Transverse colon (tissue), 4 donors: ENCODE measurements at regions not wholly inside any gene's neighbourhood (a gene's known extent, or its start where the extent isn't known, plus 50 kb on each side); places are given as distances from the start of the nearest gene placed in this dataset.

ENCODE experiments used
- CTCF ChIP-seq, 5 experiments: fragments of 200-600 bp in 3 of 5; fragments of 450-650 bp in 2 of 5; sonication (generic) in 3 of 5; IDR thresholded peaks; 1 replicate in 2 of 5; 2 replicates in 3 of 5; pipeline ENCODE4 v1.5.1; 2016 to 2017; ENCODE audit warnings: antibody characterized with exemption in 5 of 5, inconsistent platforms in 3 of 5, mild to moderate bottlenecking in 2 of 5, moderate library complexity in 1 of 5
- POLR2AphosphoS5 ChIP-seq, 3 donors: sonication (generic); formaldehyde crosslinking; IDR thresholded peaks; one replicate each; pipeline ENCODE4 v1.6.1; 2016; ENCODE audit warnings: antibody characterized with exemption in 3 of 3

- peak in 2 of 5 experiments; percentile 15 to 33 for TF ChIP-seq CTCF (IDR thresholded peaks at IDR 0.05)
- peak in 2 of 3 donors; percentile 41 to 61 for TF ChIP-seq POLR2AphosphoS5 (IDR thresholded peaks at IDR 0.05)
Observed at GRCh38 chr4:153153339-153153871, 50.8 kb upstream of the TRIM2 start.
